ENCODE measurements at regions not wholly inside any gene's neighbourhood (a gene's known extent, or its start where the extent isn't known, plus 50 kb on each side); places are given as distances from the start of the nearest gene placed in this dataset.

GRCh38 chr5:5711112-5711511 lies 288.6 kb downstream of the ICE1 start:
- DNase-seq, result no peak

GRCh38 chr5:5710471-5710870 lies 288.0 kb downstream of the ICE1 start:
- no peak for DNase-seq

- DNase-seq, result no peak
These were observed 286.0 kb downstream of the ICE1 start for GRCh38 chr5:5708367-5708919.

GRCh38 chr5:5705010-5705409 lies 282.5 kb downstream of the ICE1 start:
- DNase-seq, result no peak

- DNase-seq, result no peak
These were observed 281.9 kb downstream of the ICE1 start for GRCh38 chr5:5704352-5704751.

- DNase-seq, result no peak
These were observed 280.5 kb downstream of the ICE1 start for GRCh38 chr5:5702934-5703333.

- DNase-seq, result no peak
These were observed 278.1 kb downstream of the ICE1 start for GRCh38 chr5:5700549-5700948.

- no peak for DNase-seq
These were observed 276.6 kb downstream of the ICE1 start for GRCh38 chr5:5699062-5699461.

- no peak for DNase-seq
These were observed 272.8 kb downstream of the ICE1 start for GRCh38 chr5:5695266-5695665.

GRCh38 chr5:5688925-5689310 lies 266.4 kb downstream of the ICE1 start:
- DNase-seq, result no peak

- DNase-seq, result no peak
These were observed 265.9 kb downstream of the ICE1 start for GRCh38 chr5:5688194-5688924.

GRCh38 chr5:5687113-5687512 lies 264.6 kb downstream of the ICE1 start:
- no peak for DNase-seq

- no peak for DNase-seq
These were observed 263.9 kb downstream of the ICE1 start for GRCh38 chr5:5686356-5686755.

GRCh38 chr5:5685737-5686136 lies 263.3 kb downstream of the ICE1 start:
- DNase-seq, result no peak

GRCh38 chr5:5683174-5683573 lies 260.7 kb downstream of the ICE1 start:
- no peak for DNase-seq

- DNase-seq, result no peak
These were observed 256.4 kb downstream of the ICE1 start for GRCh38 chr5:5678909-5679308.

- no peak for DNase-seq
These were observed 255.3 kb downstream of the ICE1 start for GRCh38 chr5:5677738-5678137.

- DNase-seq, result no peak
These were observed 253.7 kb downstream of the ICE1 start for GRCh38 chr5:5676218-5676617.

- no peak for DNase-seq
These were observed 253.0 kb downstream of the ICE1 start for GRCh38 chr5:5675511-5675910.

GRCh38 chr5:5671823-5672222 lies 249.3 kb downstream of the ICE1 start:
- DNase-seq, result no peak

GRCh38 chr5:5667136-5667554 lies 244.7 kb downstream of the ICE1 start:
- no peak for DNase-seq

- no peak for DNase-seq
These were observed 243.9 kb downstream of the ICE1 start for GRCh38 chr5:5666369-5666768.

- no peak for DNase-seq
These were observed 243.5 kb downstream of the ICE1 start for GRCh38 chr5:5666076-5666365.

- no peak for DNase-seq
These were observed 243.0 kb downstream of the ICE1 start for GRCh38 chr5:5665225-5666075.

Data from NCI-H2171 treated with DMSO at 0.1 percent for 48 hours (cell line).